Prostate gland (tissue), 2 donors: ENCODE measurements at regions not wholly inside any gene's neighbourhood (a gene's known extent, or its start where the extent isn't known, plus 50 kb on each side); places are given as distances from the start of the nearest gene placed in this dataset.

Experiments used
- POLR2AphosphoS5 ChIP-seq: sonication (generic); formaldehyde crosslinking; IDR thresholded peaks from one replicate; pipeline ENCODE4 v1.6.1; 2017; ENCODE audit warnings: antibody characterized with exemption
- TF ChIP-seq, protein P1 (sequence below), 4 experiments: fragments of 200-600 bp in 2 of 4; fragments of 450-650 bp in 2 of 4; sonication (generic) in 2 of 4; IDR thresholded peaks; 1 replicate in 3 of 4; 2 replicates in 1 of 4; pipeline ENCODE4 v1.5.1; 2016 to 2019; ENCODE audit warnings: antibody characterized with exemption in 4 of 4, mild to moderate bottlenecking in 2 of 4, moderate library complexity in 2 of 4

DNA sequence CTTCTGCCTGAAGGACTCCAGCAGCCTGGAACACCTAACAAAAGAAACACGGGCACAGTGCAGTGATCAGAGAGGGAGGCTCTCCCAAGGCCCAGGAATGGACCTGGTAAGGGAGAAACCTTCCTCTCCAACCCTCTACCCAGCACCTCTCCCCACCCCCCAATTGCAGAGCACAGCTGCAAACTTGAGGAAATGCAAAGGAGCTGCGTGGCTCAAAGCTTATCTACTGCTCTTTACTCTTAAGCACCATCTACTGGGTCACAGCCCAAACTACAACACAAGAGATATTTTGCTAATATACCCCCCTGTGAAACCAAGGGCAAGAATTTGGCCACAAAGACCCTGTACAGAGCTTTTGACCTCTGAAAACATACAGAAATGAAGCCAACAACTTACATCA is 328.3 kb downstream of the OXSM start:
- TF ChIP-seq, protein P1, sequence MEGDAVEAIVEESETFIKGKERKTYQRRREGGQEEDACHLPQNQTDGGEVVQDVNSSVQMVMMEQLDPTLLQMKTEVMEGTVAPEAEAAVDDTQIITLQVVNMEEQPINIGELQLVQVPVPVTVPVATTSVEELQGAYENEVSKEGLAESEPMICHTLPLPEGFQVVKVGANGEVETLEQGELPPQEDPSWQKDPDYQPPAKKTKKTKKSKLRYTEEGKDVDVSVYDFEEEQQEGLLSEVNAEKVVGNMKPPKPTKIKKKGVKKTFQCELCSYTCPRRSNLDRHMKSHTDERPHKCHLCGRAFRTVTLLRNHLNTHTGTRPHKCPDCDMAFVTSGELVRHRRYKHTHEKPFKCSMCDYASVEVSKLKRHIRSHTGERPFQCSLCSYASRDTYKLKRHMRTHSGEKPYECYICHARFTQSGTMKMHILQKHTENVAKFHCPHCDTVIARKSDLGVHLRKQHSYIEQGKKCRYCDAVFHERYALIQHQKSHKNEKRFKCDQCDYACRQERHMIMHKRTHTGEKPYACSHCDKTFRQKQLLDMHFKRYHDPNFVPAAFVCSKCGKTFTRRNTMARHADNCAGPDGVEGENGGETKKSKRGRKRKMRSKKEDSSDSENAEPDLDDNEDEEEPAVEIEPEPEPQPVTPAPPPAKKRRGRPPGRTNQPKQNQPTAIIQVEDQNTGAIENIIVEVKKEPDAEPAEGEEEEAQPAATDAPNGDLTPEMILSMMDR (IDR thresholded peaks at IDR 0.05) = peak in 2 of 4 experiments; percentile 19 to 27
- no peak for TF ChIP-seq POLR2AphosphoS5
